ENCODE measurements at regions not wholly inside any gene's neighbourhood (a gene's known extent, or its start where the extent isn't known, plus 50 kb on each side); places are given as distances from the start of the nearest gene placed in this dataset.

DNA sequence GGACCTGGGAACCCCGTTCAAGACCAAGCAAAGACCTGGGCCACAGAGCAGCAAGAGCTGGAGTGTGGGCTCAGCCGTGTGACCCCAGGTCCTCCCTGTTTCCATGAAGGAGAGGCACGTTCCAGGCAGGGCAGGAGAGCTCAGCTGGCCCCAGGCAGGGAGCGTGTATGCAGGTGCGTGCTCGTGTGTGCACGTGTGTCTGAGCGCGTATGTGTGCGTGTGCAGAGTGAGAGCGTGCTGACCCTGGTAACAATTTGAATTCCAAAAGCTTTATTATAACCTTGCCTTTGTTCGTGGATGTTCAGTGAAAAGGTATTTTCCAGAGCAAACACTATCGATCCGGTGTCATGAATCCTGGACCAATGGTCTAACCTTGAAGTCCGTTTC is 54.6 kb downstream of the FOXL3 start:
- H3K27me3 ChIP-seq (replicated peaks in 1 of 2; ENCODE audit: control insufficient read depth in 2 of 2, insufficient read depth in 2 of 2, low read length in 1 of 2), result no peaks in the 10 kb centered on the region
- BruUV-seq (replicated peaks), result no TSS peak
- POLR2A ChIA-PET, result no interaction called here
- no peaks in the 10 kb centered on the region for H3K4me1 ChIP-seq (ENCODE audit: control insufficient read depth, insufficient read depth, low read length)
- no peak for DNase-seq (ENCODE audit: low read depth, low spot score)
- intact Hi-C loops (cut with micrococcal nuclease; ENCODE audit: unreplicated experiment) (no loop called here), in situ Hi-C loops (cut with MboI) (no loop called here)
- no peak overlapping the region for H3K4me3 ChIP-seq
- no peaks in the 10 kb centered on the region for H3K79me2 ChIP-seq (ENCODE audit: control insufficient read depth, insufficient read depth, low read length)
- peaks cover under 1% of the 10 kb centered on the region; the same call in 2 of the 3 replicates for H3K9me3 ChIP-seq (replicated peaks; ENCODE audit: control insufficient read depth, insufficient read depth, low read length)
- no peak for TF ChIP-seq NFXL1 (IDR thresholded peaks at IDR 0.05; ENCODE audit: borderline replicate concordance)
- TF ChIP-seq CHD1 (IDR thresholded peaks at IDR 0.05; ENCODE audit: low read depth, low read length), result no peak
- TF ChIP-seq SIN3A (IDR thresholded peaks at IDR 0.05; ENCODE audit: low read depth, low read length), result no peak
- no peak for TF ChIP-seq TAF1 (IDR thresholded peaks at IDR 0.05; ENCODE audit: borderline replicate concordance, low read depth, low read length)
- no peak for TF ChIP-seq SREBF1 (IDR thresholded peaks at IDR 0.05; ENCODE audit: low read length)
- TF ChIP-seq PAX5 (IDR thresholded peaks at IDR 0.05; ENCODE audit: borderline replicate concordance, low read depth, low read length), result no peak
- H2AFZ ChIP-seq (ENCODE audit: control insufficient read depth, low read depth, low read length), result no peak overlapping the region
- no peak overlapping the region for H3K27ac ChIP-seq (ENCODE audit: control insufficient read depth, insufficient read depth)
- RAD21 ChIA-PET (ENCODE audit: unreplicated experiment), result interaction anchor here (0.6 kb wide), 1 partner anchor 742 kb away, joined by 3 read pairs; no protein-coding TSS in a partner anchor
- 67% methylated on average over 15 of the region's 15 CpGs for WGBS (ENCODE audit: insufficient coverage, insufficient replicate concordance, low lambda C conversion rate, missing lambda C conversion rate)
- SMC1A ChIA-PET (ENCODE audit: uncharacterized antibody, unreplicated experiment), result no interaction called here
- no peak overlapping the region for H3K9ac ChIP-seq (ENCODE audit: control insufficient read depth, insufficient read depth, low read length)
- H4K20me1 ChIP-seq (ENCODE audit: control insufficient read depth, insufficient read depth), result no peaks in the 10 kb centered on the region
- H3K4me2 ChIP-seq (ENCODE audit: control insufficient read depth, insufficient read depth), result no peak overlapping the region
- no peak for ATAC-seq
- no peak for FAIRE-seq
- CTCF ChIA-PET, result no interaction called here
- no peaks in the 10 kb centered on the region for H3K36me3 ChIP-seq (ENCODE audit: control insufficient read depth in 2 of 2, insufficient read depth in 2 of 2, low read length in 1 of 2)

GRCh38 chr7:346116-346898 is 56.3 kb downstream of the FOXL3 start:
- RAD21 ChIA-PET (ENCODE audit: unreplicated experiment), result no interaction called here
- no peaks in the 10 kb centered on the region for H3K4me1 ChIP-seq (ENCODE audit: control insufficient read depth, insufficient read depth, low read length)
- no peaks in the 10 kb centered on the region for H4K20me1 ChIP-seq (ENCODE audit: control insufficient read depth, insufficient read depth)
- CTCF ChIA-PET, result no interaction called here
- 85% methylated on average over 32 of the region's 60 CpGs for WGBS (ENCODE audit: insufficient coverage, insufficient replicate concordance, low lambda C conversion rate, missing lambda C conversion rate)
- H3K79me2 ChIP-seq (ENCODE audit: control insufficient read depth, insufficient read depth, low read length), result no peaks in the 10 kb centered on the region
- ATAC-seq (no peak), DNase-seq (ENCODE audit: low read depth, low spot score) (no peak), FAIRE-seq (no peak)
- POLR2A ChIA-PET, result no interaction called here
- no peak overlapping the region for H3K4me3 ChIP-seq
- SMC1A ChIA-PET (ENCODE audit: uncharacterized antibody, unreplicated experiment), result no interaction called here
- no peak overlapping the region for H3K4me2 ChIP-seq (ENCODE audit: control insufficient read depth, insufficient read depth)
- intact Hi-C loops (cut with micrococcal nuclease; ENCODE audit: unreplicated experiment) (no loop called here), in situ Hi-C loops (cut with MboI) (no loop called here)
- no peaks in the 10 kb centered on the region for H3K27me3 ChIP-seq (replicated peaks in 1 of 2; ENCODE audit: control insufficient read depth in 2 of 2, insufficient read depth in 2 of 2, low read length in 1 of 2)
- H3K9me3 ChIP-seq (replicated peaks; ENCODE audit: control insufficient read depth, insufficient read depth, low read length), result peaks cover 2% of the 10 kb centered on the region; the same call in 2 of the 3 replicates
- no peak overlapping the region for H3K9ac ChIP-seq (ENCODE audit: control insufficient read depth, insufficient read depth, low read length)
- BruUV-seq (replicated peaks), result no TSS peak
- no peak overlapping the region for H2AFZ ChIP-seq (ENCODE audit: control insufficient read depth, low read depth, low read length)
- H3K27ac ChIP-seq (ENCODE audit: control insufficient read depth, insufficient read depth), result no peak overlapping the region
- H3K36me3 ChIP-seq (ENCODE audit: control insufficient read depth in 2 of 2, insufficient read depth in 2 of 2, low read length in 1 of 2), result no peaks in the 10 kb centered on the region
- no peak for TF ChIP-seq ZNF207 (IDR thresholded peaks at IDR 0.05; ENCODE audit: borderline replicate concordance)
- TF ChIP-seq NR2F1 (conservative IDR thresholded peaks at IDR 0.05), result no peak
- TF ChIP-seq RELB (IDR thresholded peaks at IDR 0.05; ENCODE audit: low read depth), result no peak
- TF ChIP-seq GATAD2B (conservative IDR thresholded peaks at IDR 0.05; ENCODE audit: low read depth), result no peak
- no peak for TF ChIP-seq TAF1 (IDR thresholded peaks at IDR 0.05; ENCODE audit: borderline replicate concordance, low read depth, low read length)
- TF ChIP-seq, protein P1, sequence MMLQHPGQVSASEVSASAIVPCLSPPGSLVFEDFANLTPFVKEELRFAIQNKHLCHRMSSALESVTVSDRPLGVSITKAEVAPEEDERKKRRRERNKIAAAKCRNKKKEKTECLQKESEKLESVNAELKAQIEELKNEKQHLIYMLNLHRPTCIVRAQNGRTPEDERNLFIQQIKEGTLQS (IDR thresholded peaks at IDR 0.05; ENCODE audit: borderline replicate concordance, extremely low read depth, low read depth, low read length), result no peak
- no peak for TF ChIP-seq MXI1 (IDR thresholded peaks at IDR 0.05; ENCODE audit: low read depth, low read length)
- no peak for TF ChIP-seq TCF3 (IDR thresholded peaks at IDR 0.05; ENCODE audit: borderline replicate concordance, insufficient read depth, low read depth, low read length)
- no peak for TF ChIP-seq MEF2B (IDR thresholded peaks at IDR 0.05; ENCODE audit: partially characterized antibody, poor library complexity, severe bottlenecking)
- no peak for TF ChIP-seq TCF12 (IDR thresholded peaks at IDR 0.05; ENCODE audit: low read depth, low read length)
- TF ChIP-seq MTA2 (IDR thresholded peaks at IDR 0.05; ENCODE audit: low read depth), result no peak
- TF ChIP-seq NR2C1 (IDR thresholded peaks at IDR 0.05), result no peak
- TF ChIP-seq ZZZ3 (IDR thresholded peaks at IDR 0.05; ENCODE audit: control insufficient read depth, insufficient read length, low read depth), result no peak

All from GM12878 (cell line).